ENCODE measurements at regions not wholly inside any gene's neighbourhood (a gene's known extent, or its start where the extent isn't known, plus 50 kb on each side); places are given as distances from the start of the nearest gene placed in this dataset.

DNA sequence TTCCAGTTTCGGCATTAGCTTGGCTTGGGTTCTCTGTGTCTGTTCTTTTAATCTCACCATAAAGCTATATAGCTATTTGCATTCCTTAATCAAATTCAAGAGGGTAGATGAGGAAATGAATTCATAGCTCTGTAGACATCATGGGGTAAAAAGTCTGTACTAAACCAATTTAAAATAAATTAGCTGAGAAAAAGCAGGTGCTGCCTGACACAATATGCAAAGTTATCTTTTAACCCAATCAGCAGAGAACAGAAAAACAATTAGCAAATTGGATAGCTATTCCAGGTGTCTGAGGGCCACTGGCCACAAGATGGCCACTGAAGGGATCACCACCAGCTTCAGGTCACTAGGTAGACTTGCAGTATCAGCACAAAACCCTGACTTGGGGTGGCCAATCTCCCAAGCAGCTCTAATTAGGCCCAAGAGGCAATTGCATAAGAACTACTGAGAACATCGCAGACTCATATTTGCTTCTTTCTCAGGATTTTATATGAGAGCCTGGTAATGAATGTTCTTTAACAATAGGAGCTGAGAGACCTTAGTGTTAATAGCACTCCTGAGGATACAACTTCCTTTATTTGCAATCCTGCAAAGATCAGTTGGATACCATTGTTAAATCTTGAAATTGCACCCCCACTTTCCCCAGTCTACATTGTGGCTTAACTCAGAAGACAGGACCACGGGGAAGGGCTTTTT is 494.3 kb downstream of the PDCD6IP start:
- Histone ChIP-seq H3K4me3 (no peak overlapping the region), H3K4me1 (replicated peaks) (no peaks in the 10 kb centered on the region), H3K36me3 (no peaks in the 10 kb centered on the region), H3K9me3 (replicated peaks) (no peaks in the 10 kb centered on the region), H3K27ac (no peak overlapping the region), H3K27me3 (replicated peaks) (no peaks in the 10 kb centered on the region)
- no peak for DNase-seq (ENCODE audit: low read depth in 1 of 2, low spot score in 2 of 2)

DNA sequence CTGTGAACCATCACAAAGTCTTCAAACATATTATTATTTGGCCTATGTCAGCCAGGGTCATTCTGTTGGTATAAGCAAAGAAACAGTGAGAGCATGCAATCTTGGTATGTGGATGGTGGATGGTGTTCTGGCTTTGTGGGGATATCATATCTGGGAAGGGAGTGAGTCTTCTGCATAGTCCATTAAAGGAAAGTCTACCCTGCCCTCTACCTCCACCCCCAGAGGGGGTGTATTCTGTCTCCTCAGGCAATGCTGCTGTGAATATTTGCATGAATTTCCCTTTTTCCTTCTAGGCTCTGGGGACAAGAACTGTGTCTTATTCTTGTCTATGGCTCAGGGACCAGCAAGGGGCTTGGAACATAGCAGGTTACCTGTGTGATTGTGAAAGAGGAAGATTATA is 495.8 kb downstream of the PDCD6IP start:
- H3K4me1 ChIP-seq (replicated peaks), result no peaks in the 10 kb centered on the region
- H3K27ac ChIP-seq, result no peak overlapping the region
- no peak overlapping the region for H3K4me3 ChIP-seq
- H3K27me3 ChIP-seq (replicated peaks), result no peaks in the 10 kb centered on the region
- no peak for DNase-seq (ENCODE audit: low read depth in 1 of 2, low spot score in 2 of 2)
- H3K36me3 ChIP-seq, result no peaks in the 10 kb centered on the region
- no peaks in the 10 kb centered on the region for H3K9me3 ChIP-seq (replicated peaks)

- H3K36me3 ChIP-seq, result no peaks in the 10 kb centered on the region
- no peak overlapping the region for H3K27ac ChIP-seq
- no peak overlapping the region for H3K4me3 ChIP-seq
- H3K27me3 ChIP-seq (replicated peaks), result no peaks in the 10 kb centered on the region
- no peaks in the 10 kb centered on the region for H3K9me3 ChIP-seq (replicated peaks)
- H3K4me1 ChIP-seq (replicated peaks), result no peaks in the 10 kb centered on the region
- no peak for DNase-seq (ENCODE audit: low read depth in 1 of 2, low spot score in 2 of 2)
Measured at GRCh38 chr3:34296796-34297195, 498.4 kb downstream of the PDCD6IP start.

DNA sequence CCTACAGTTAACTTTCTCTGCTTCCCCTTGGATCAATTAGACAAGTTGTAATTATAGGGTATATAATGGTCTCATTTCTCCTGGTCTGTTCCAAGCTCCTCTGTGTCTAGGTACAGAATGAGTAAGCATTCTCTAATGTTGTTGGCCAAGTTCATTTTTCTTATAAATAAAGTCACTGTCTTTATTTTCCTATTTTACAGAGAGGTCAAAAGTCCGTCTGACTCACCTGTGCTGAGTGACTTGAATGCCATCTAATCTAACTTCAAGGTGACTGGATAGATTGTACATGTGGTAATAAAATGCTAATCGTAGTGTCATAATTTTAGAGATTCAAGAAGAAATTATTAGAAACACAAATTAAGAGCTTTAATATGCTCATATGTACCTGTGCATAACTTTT is 500.2 kb downstream of the PDCD6IP start:
- no peak overlapping the region for H3K4me3 ChIP-seq
- H3K27me3 ChIP-seq (replicated peaks), result no peaks in the 10 kb centered on the region
- H3K36me3 ChIP-seq, result no peaks in the 10 kb centered on the region
- no peaks in the 10 kb centered on the region for H3K9me3 ChIP-seq (replicated peaks)
- no peak overlapping the region for H3K27ac ChIP-seq
- H3K4me1 ChIP-seq (replicated peaks), result no peaks in the 10 kb centered on the region
- DNase-seq (ENCODE audit: low read depth in 1 of 2, low spot score in 2 of 2), result no peak

DNA sequence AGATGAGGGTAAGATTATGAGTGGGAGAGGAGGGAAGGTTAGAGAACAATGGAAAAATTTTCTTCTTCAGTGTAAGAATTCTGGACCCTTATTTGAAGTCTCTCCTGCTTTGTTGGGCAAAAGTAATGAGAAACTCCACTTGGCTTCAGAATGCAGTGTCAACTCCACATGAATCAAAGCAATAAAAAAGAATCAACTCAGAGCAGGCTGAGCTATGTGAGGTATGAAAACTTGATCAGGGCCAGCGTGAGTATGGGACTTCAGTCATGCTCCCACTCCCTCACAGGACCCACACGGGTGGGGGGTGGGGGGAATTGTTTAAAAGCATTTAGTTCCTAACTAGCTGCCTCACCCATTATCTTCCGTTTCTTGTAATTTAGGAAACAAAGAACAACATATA is 502.2 kb downstream of the PDCD6IP start:
- H3K36me3 ChIP-seq, result no peaks in the 10 kb centered on the region
- H3K9me3 ChIP-seq (replicated peaks), result no peaks in the 10 kb centered on the region
- no peak for DNase-seq (ENCODE audit: low read depth in 1 of 2, low spot score in 2 of 2)
- no peak overlapping the region for H3K27ac ChIP-seq
- no peaks in the 10 kb centered on the region for H3K4me1 ChIP-seq (replicated peaks)
- no peaks in the 10 kb centered on the region for H3K27me3 ChIP-seq (replicated peaks)
- H3K4me3 ChIP-seq, result no peak overlapping the region

DNA sequence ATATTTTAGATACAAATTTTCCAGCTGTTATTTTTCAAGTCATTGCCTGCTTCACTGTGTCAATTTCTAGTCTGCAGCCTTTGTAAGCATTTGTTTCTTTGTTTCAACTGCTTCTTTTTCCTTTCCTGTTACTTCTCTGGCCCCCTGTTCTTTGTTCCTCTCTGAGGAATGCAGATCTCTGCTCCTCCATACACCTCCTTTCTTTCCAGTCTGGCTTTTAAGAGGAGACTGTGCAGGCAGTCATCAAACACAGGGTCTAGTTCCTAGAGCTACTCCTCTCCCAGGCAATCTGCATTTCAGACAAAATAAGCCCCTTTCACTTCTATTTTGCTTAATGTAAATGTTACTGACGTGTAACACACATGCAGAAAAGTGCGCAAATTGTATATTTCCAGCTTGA is 502.9 kb downstream of the PDCD6IP start:
- H3K4me1 ChIP-seq (replicated peaks), result no peaks in the 10 kb centered on the region
- H3K36me3 ChIP-seq, result no peaks in the 10 kb centered on the region
- no peaks in the 10 kb centered on the region for H3K9me3 ChIP-seq (replicated peaks)
- no peaks in the 10 kb centered on the region for H3K27me3 ChIP-seq (replicated peaks)
- H3K4me3 ChIP-seq, result no peak overlapping the region
- no peak for DNase-seq (ENCODE audit: low read depth in 1 of 2, low spot score in 2 of 2)
- no peak overlapping the region for H3K27ac ChIP-seq

DNA sequence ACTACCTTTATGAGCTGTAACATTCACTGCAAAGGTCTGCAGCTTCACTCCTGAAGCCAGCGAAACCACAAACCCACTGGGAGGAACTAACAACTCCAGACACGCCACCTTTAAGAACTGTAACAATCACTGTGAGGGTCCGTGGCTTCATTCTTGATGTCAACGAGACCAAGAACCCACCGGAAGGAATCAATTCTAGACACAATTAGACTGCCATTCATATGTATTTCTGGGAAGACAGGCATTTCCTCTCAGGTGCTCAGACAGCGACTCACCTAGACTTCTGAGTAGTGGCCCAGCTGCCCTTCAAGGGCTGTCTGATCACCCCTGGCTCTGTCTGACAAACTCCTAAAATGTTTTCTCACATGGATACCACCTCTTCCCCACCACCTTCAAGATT is 506.8 kb downstream of the PDCD6IP start:
- Histone ChIP-seq H3K27ac (no peak overlapping the region), H3K27me3 (replicated peaks) (no peaks in the 10 kb centered on the region), H3K9me3 (replicated peaks) (no peaks in the 10 kb centered on the region), H3K4me3 (no peak overlapping the region), H3K36me3 (no peaks in the 10 kb centered on the region), H3K4me1 (replicated peaks) (no peaks in the 10 kb centered on the region)
- DNase-seq (ENCODE audit: low read depth in 1 of 2, low spot score in 2 of 2), result no peak

DNA sequence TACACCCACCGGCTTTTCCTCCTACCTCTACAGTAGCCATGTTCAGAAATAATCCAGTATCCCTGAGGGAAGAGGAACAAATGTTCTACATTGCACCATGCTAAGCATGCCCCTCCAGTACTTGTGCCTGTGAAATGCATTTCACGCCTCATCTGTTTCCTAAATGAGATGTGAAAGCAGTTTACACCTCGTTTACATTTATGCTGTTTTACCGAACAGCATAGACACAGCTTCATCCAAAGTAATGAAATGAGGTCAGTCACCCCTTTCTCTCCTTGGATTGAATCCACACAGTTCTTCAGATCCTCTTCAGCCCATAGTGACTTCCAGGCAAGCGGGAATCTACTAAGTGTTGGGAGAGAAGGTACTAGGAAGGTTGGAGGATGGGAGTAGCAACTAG is 514.3 kb downstream of the PDCD6IP start:
- no peak for DNase-seq (ENCODE audit: low read depth in 1 of 2, low spot score in 2 of 2)
- H3K4me1 ChIP-seq (replicated peaks), result no peaks in the 10 kb centered on the region
- no peaks in the 10 kb centered on the region for H3K36me3 ChIP-seq
- no peak overlapping the region for H3K4me3 ChIP-seq
- H3K27ac ChIP-seq, result no peak overlapping the region
- H3K27me3 ChIP-seq (replicated peaks), result no peaks in the 10 kb centered on the region
- H3K9me3 ChIP-seq (replicated peaks), result no peaks in the 10 kb centered on the region

DNA sequence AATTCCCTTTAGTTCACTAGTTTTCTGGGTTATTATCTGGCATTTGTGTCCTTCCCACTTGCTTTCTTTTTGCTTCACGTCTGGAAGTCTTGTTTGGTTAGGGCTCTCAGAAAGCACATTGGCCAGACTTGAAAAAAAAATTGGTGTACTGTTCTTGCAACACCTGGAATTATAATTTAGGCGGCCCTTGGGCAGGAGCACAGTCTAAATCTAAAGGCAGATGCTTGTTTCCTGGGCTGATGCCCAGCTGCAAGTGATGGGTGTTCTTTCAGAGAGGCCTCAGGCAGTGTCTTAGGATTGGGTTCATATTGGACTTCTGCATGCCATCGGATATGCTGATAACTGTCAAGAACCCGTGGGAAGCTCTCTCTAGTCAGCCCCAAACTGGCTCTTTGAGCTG is 521.5 kb downstream of the PDCD6IP start:
- no peaks in the 10 kb centered on the region for H3K27me3 ChIP-seq (replicated peaks)
- no peaks in the 10 kb centered on the region for H3K4me1 ChIP-seq (replicated peaks)
- H3K27ac ChIP-seq, result no peak overlapping the region
- no peaks in the 10 kb centered on the region for H3K36me3 ChIP-seq
- DNase-seq (ENCODE audit: low read depth in 1 of 2, low spot score in 2 of 2), result no peak
- H3K9me3 ChIP-seq (replicated peaks), result no peaks in the 10 kb centered on the region
- H3K4me3 ChIP-seq, result no peak overlapping the region

DNA sequence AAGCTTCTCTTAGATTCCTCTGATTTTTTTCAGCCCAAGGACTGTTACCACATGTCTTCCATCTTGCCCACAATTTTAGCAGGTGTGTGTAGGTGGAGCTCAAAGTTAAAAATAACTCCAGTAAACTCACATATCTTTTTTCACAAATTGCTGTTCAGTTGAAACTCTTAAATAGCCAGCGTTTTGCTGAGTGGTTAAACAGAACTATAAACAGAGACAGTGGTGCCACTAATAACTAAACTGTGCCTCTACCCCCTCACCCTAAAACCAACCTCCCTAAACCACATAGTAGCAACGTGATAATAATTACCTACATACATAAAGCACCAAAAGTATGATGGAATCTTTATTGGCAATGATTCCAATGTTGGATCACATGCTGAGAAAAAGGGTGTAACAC is 525.1 kb downstream of the PDCD6IP start:
- no peaks in the 10 kb centered on the region for H3K4me1 ChIP-seq (replicated peaks)
- no peak for DNase-seq (ENCODE audit: low read depth in 1 of 2, low spot score in 2 of 2)
- H3K27me3 ChIP-seq (replicated peaks), result no peaks in the 10 kb centered on the region
- H3K36me3 ChIP-seq, result no peaks in the 10 kb centered on the region
- no peaks in the 10 kb centered on the region for H3K9me3 ChIP-seq (replicated peaks)
- H3K4me3 ChIP-seq, result no peak overlapping the region
- no peak overlapping the region for H3K27ac ChIP-seq

DNA sequence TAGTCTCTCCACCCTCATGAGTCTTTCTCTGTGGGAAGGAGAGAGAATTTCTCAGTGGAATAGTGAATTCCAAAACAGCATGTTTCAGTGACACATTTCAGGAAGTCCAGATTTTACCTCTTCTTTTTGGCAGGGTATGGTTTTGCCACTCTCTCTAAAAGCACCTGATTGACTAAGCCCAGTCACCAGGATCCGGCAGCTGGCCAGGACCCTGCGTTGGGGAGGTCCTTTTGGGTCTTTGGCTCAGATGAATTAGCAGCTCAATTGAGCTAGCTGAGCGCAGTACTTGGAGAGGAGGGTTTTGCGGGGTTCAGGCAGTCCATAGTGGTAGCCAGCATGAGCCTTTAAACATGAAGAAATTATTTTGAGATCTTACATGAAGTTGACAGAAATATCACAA is 548.2 kb downstream of the PDCD6IP start:
- Histone ChIP-seq H3K36me3 (no peaks in the 10 kb centered on the region), H3K27me3 (replicated peaks) (no peaks in the 10 kb centered on the region), H3K27ac (no peak overlapping the region), H3K4me1 (replicated peaks) (no peaks in the 10 kb centered on the region), H3K9me3 (replicated peaks) (no peaks in the 10 kb centered on the region), H3K4me3 (no peak overlapping the region)
- DNase-seq (ENCODE audit: low read depth in 1 of 2, low spot score in 2 of 2), result no peak

DNA sequence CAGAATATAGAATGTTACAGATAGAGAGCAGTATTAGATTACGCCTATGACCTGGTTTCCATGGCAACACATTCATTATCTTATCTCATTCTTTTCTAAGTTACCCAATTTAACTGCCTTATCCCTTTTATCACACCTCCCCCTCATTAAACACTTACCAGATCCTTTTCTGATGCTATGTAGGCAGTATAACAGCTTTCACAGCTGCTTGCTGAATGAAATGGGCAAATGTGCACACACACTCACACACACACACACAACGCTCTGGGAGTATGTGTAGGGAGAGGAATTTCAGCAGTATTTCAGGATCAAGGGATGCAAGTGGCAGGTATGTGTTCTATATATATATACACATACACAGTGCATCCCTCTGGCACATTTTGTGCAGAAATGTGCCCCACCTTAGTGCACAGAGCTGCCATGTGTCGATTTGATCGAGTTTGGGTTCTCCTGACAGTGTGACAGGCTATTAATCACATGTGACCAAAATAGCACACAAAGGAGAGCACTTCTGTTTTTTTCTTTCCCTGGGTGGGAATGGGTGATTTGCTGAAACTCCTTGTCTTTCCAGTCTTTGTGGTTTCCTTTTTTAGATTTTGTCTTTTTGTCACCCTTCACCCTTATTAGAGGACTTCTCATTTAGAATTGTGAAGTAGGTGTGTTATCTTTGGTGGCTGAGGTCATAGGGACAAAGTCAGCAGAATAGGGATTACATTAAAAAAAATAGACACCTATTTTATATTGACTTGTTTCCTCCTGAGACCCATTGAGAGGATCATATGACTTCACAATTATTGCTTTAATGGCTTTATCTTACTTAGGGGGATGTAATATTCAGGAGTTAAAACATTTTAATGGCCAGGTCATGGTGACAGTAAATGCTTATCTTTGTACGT is 553.7 kb downstream of the PDCD6IP start:
- Histone ChIP-seq H3K27me3 (replicated peaks) (no peaks in the 10 kb centered on the region), H3K4me1 (replicated peaks) (no peaks in the 10 kb centered on the region), H3K27ac (no peak overlapping the region), H3K4me3 (no peak overlapping the region), H3K36me3 (no peaks in the 10 kb centered on the region), H3K9me3 (replicated peaks) (no peaks in the 10 kb centered on the region)
- no peak for DNase-seq (ENCODE audit: low read depth in 1 of 2, low spot score in 2 of 2)

DNA sequence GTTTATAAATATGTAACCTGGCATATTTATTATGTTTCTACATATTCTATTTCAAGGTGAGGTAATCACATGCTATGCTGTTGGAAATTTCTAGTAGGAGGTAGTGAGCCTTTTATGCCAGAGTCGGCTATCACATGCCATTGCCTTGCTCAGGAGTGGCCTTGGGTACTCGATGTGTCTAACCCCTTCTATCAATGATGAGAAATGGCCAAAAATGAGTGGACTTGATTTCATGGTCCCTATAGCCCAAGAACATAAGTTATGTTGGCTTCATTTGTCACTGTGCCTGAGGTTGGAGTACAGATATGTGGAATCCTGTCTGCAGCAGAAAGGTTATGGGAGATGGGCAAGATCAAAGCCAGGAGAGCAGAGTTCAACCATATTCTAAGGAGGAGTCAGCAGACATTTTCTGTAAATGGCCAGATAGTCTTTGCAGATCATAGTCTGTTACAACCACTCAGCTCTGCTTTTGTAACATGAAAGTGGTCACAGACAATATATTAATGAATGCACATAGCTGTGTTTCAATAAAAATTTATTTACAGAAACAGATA is 554.4 kb downstream of the PDCD6IP start:
- no peaks in the 10 kb centered on the region for H3K4me1 ChIP-seq (replicated peaks)
- H3K9me3 ChIP-seq (replicated peaks), result no peaks in the 10 kb centered on the region
- no peak overlapping the region for H3K27ac ChIP-seq
- no peak overlapping the region for H3K4me3 ChIP-seq
- H3K27me3 ChIP-seq (replicated peaks), result no peaks in the 10 kb centered on the region
- DNase-seq (ENCODE audit: low read depth in 1 of 2, low spot score in 2 of 2), result no peak
- no peaks in the 10 kb centered on the region for H3K36me3 ChIP-seq

GRCh38 chr3:34357461-34357860 is 559.0 kb downstream of the PDCD6IP start:
- H3K4me1 ChIP-seq (replicated peaks), result no peaks in the 10 kb centered on the region
- H3K4me3 ChIP-seq, result no peak overlapping the region
- no peaks in the 10 kb centered on the region for H3K27me3 ChIP-seq (replicated peaks)
- no peaks in the 10 kb centered on the region for H3K9me3 ChIP-seq (replicated peaks)
- H3K36me3 ChIP-seq, result no peaks in the 10 kb centered on the region
- DNase-seq (ENCODE audit: low read depth in 1 of 2, low spot score in 2 of 2), result no peak
- H3K27ac ChIP-seq, result no peak overlapping the region
